IMR-90 (cell line): ENCODE measurements at regions not wholly inside any gene's neighbourhood (a gene's known extent, or its start where the extent isn't known, plus 50 kb on each side); places are given as distances from the start of the nearest gene placed in this dataset.

Experiments
- ATAC-seq: fragments of 200-7000 bp; cut with Tn5 transposase; 2 replicates; pipeline ENCODE4 v1.9.1; 2020; ENCODE audit warnings: low read depth, mild to moderate bottlenecking, moderate library complexity
- BruUV-seq: library from RNA; stranded (reverse); fragments of 400-500 nt; replicated peaks from 2 replicates; lab custom pipeline; 2021; lab: Mats Ljungman, UMichigan
- CTCF ChIA-PET: fragments of 300-600 bp; formaldehyde crosslinking; extraction: SDS; loops from one replicate; lab custom pipeline; 2021; ENCODE audit warnings: antibody characterized with exemption; lab: Yijun Ruan, JAX
- POLR2A ChIA-PET: fragments of 300-600 bp; sonication (Branson Sonifier 250); formaldehyde crosslinking; loops from one replicate; lab custom pipeline; 2022; ENCODE audit warnings: antibody characterized with exemption; ENCODE audit not compliant: unreplicated experiment; lab: Charles Lee
- DNase-seq: peaks from one replicate; pipeline ENCODE4 v3.0.0; 2013
- H2AFZ ChIP-seq: replicated peaks from 2 replicates; pipeline ENCODE3; 2013; ENCODE audit warnings: low read length, mild to moderate bottlenecking; ENCODE audit not compliant: poor library complexity
- H2AK5ac ChIP-seq: 2 replicates; pipeline ENCODE4 v1.6.1; 2013; ENCODE audit warnings: low read depth, low read length, inconsistent platforms
- H2AK9ac ChIP-seq: replicated peaks from 2 replicates; pipeline ENCODE3; 2013; ENCODE audit warnings: mild to moderate bottlenecking, low read depth, low read length, moderate library complexity; ENCODE audit not compliant: poor library complexity
- H2BK120ac ChIP-seq: 2 replicates; pipeline ENCODE4 v1.6.1; 2013; ENCODE audit warnings: low read depth, low read length, inconsistent platforms
- H2BK15ac ChIP-seq: 3 replicates; pipeline ENCODE4 v1.6.1; 2013; ENCODE audit warnings: low read depth, low read length, inconsistent platforms
- H2BK20ac ChIP-seq: 2 replicates; pipeline ENCODE4 v1.6.1; 2013; ENCODE audit warnings: low read depth, mild to moderate bottlenecking, inconsistent platforms, low read length, moderate library complexity
- H2BK5ac ChIP-seq: 2 replicates; pipeline ENCODE4 v1.6.1; 2013; ENCODE audit warnings: mild to moderate bottlenecking, low read depth, low read length, inconsistent platforms; ENCODE audit not compliant: poor library complexity, severe bottlenecking
- H3K14ac ChIP-seq: replicated peaks from 2 replicates; pipeline ENCODE4 v1.6.1; 2013; ENCODE audit warnings: low read depth, low read length, inconsistent platforms
- H3K18ac ChIP-seq: 2 replicates; pipeline ENCODE4 v1.6.1; 2013; ENCODE audit warnings: low read depth, low read length, control low read depth
- H3K23ac ChIP-seq: 2 replicates; pipeline ENCODE4 v1.6.1; 2013; ENCODE audit warnings: low read depth, low read length, inconsistent platforms
- H3K27ac ChIP-seq: 2 replicates; pipeline ENCODE4 v1.5.1; 2013; ENCODE audit warnings: mild to moderate bottlenecking, control low read depth, low read length; ENCODE audit not compliant: insufficient read depth
- H3K27me3 ChIP-seq: 2 replicates; pipeline ENCODE4 v1.6.1; 2013; ENCODE audit warnings: low read length; ENCODE audit not compliant: control insufficient read depth, insufficient read depth
- H3K36me3 ChIP-seq: 2 replicates; pipeline ENCODE4 v1.6.1; 2013; ENCODE audit warnings: low read length, mixed read lengths; ENCODE audit not compliant: control insufficient read depth, insufficient read depth
- H3K4ac ChIP-seq: 2 replicates; pipeline ENCODE4 v1.6.1; 2013; ENCODE audit warnings: low read depth, low read length, inconsistent platforms
- H3K4me1 ChIP-seq: 2 replicates; pipeline ENCODE4 v1.6.1; 2013; ENCODE audit warnings: low read length, mixed read lengths; ENCODE audit not compliant: control insufficient read depth, insufficient read depth
- H3K4me2 ChIP-seq: 2 replicates; pipeline ENCODE4 v1.6.1; 2013; ENCODE audit warnings: low read depth, mild to moderate bottlenecking, control low read depth, low read length, moderate library complexity
- H3K4me3 ChIP-seq: 2 replicates; pipeline ENCODE4 v1.5.1; 2013; ENCODE audit warnings: low read depth, mild to moderate bottlenecking, control low read depth, low read length, moderate library complexity; ENCODE audit not compliant: insufficient read depth
- H3K56ac ChIP-seq: 2 replicates; pipeline ENCODE4 v1.6.1; 2013; ENCODE audit warnings: low read length, inconsistent platforms; ENCODE audit not compliant: insufficient read depth; ENCODE audit errors: extremely low read depth
- H3K79me1 ChIP-seq, 2 experiments: 2 replicates each; pipeline ENCODE4 v1.6.1; 2013; ENCODE audit warnings: low read length in 2 of 2, inconsistent platforms in 1 of 2, low read depth in 1 of 2
- H3K9ac ChIP-seq: 2 replicates; pipeline ENCODE4 v1.6.1; 2013; ENCODE audit warnings: low read depth, low read length, control low read depth
- H3K9me1 ChIP-seq: 2 replicates; pipeline ENCODE4 v1.6.1; 2013; ENCODE audit warnings: low read length, inconsistent platforms; ENCODE audit not compliant: insufficient read depth
- H3K9me3 ChIP-seq: 2 replicates; pipeline ENCODE4 v1.6.1; 2013; ENCODE audit warnings: low read length; ENCODE audit not compliant: control insufficient read depth, insufficient read depth
- H4K20me1 ChIP-seq: 2 replicates; pipeline ENCODE4 v1.6.1; 2013; ENCODE audit warnings: low read length, inconsistent platforms; ENCODE audit not compliant: insufficient read depth
- H4K5ac ChIP-seq: 2 replicates; pipeline ENCODE4 v1.6.1; 2013; ENCODE audit warnings: mild to moderate bottlenecking, low read depth, low read length, control low read depth
- H4K8ac ChIP-seq, 2 experiments: 2 replicates each; pipeline ENCODE4 v1.6.1; 2013; ENCODE audit warnings: low read depth in 2 of 2, low read length in 2 of 2, control low read depth in 1 of 2, inconsistent platforms in 1 of 2
- H4K91ac ChIP-seq: 2 replicates; pipeline ENCODE4 v1.6.1; 2013; ENCODE audit warnings: low read depth, low read length, inconsistent platforms; ENCODE audit not compliant: insufficient read depth
- CEBPB ChIP-seq: IDR thresholded peaks from 2 replicates; pipeline ENCODE4 v1.6.1; 2012; ENCODE audit warnings: low read depth, low read length, improper control_type of control experiment
- CHD1 ChIP-seq: IDR thresholded peaks from 2 replicates; pipeline ENCODE4 v1.6.1; 2012; ENCODE audit warnings: low read depth, low read length, improper control_type of control experiment
- CTCF ChIP-seq: conservative IDR thresholded peaks from 2 replicates; pipeline ENCODE4 v1.5.1; 2012; ENCODE audit warnings: mild to moderate bottlenecking, low read depth, low read length, improper control_type of control experiment
- ELK1 ChIP-seq: fragments of 150-350 bp; IDR thresholded peaks from 2 replicates; pipeline ENCODE4 v1.6.1; 2016; ENCODE audit warnings: low read depth, mild to moderate bottlenecking, low read length, moderate library complexity, borderline replicate concordance
- FOS ChIP-seq: fragments of 150-350 bp; IDR thresholded peaks from 2 replicates; pipeline ENCODE4 v1.6.1; 2016; ENCODE audit warnings: low read depth, low read length
- MAFK ChIP-seq: IDR thresholded peaks from 2 replicates; pipeline ENCODE4 v1.6.1; 2012; ENCODE audit warnings: low read depth, low read length, improper control_type of control experiment
- MXI1 ChIP-seq: IDR thresholded peaks from 2 replicates; pipeline ENCODE4 v1.6.1; 2012; ENCODE audit warnings: low read depth, mild to moderate bottlenecking, low read length, moderate library complexity, borderline replicate concordance
- NFE2L2 ChIP-seq: fragments of 150-350 bp; IDR thresholded peaks from 2 replicates; pipeline ENCODE4 v1.6.1; 2016; ENCODE audit warnings: low read depth, mild to moderate bottlenecking, low read length
- RAD21 ChIP-seq: IDR thresholded peaks from 2 replicates; pipeline ENCODE4 v1.6.1; 2012; ENCODE audit warnings: low read length, improper control_type of control experiment
- RFX5 ChIP-seq: IDR thresholded peaks from 2 replicates; pipeline ENCODE4 v1.8.0; 2012; ENCODE audit warnings: low read depth, mild to moderate bottlenecking, low read length, moderate library complexity
- SMC3 ChIP-seq: fragments of 150-350 bp; IDR thresholded peaks from 2 replicates; pipeline ENCODE4 v1.6.1; 2016; ENCODE audit warnings: low read depth, mild to moderate bottlenecking, antibody characterized with exemption, low read length, moderate library complexity
- USF2 ChIP-seq: fragments of 150-350 bp; IDR thresholded peaks from 2 replicates; pipeline ENCODE4 v1.6.1; 2017; ENCODE audit warnings: mild to moderate bottlenecking, antibody characterized with exemption, low read length, low read depth
- WGBS, 2 experiments: methylation state at CpG; one replicate each; pipeline versions ENCODE4 v1.1.5 to v1.1.7; 2013; ENCODE audit warnings: missing lambda C conversion rate in 2 of 2; ENCODE audit not compliant: insufficient read length in 1 of 2; ENCODE audit errors: extremely low coverage in 2 of 2; 5-methylcytosine and 5-hydroxymethylcytosine counted together
- dilution Hi-C: fragments of 300-500 bp; cut with HindIII; formaldehyde crosslinking; loops from one replicate; pipeline ENCODE4 v1.14.3; 2018; ENCODE audit warnings: low sequenced_read_pairs; ENCODE audit not compliant: unreplicated experiment
- in situ Hi-C: fragments of 300-500 bp; cut with MboI; formaldehyde crosslinking; loops from 3 replicates; pipeline ENCODE4 v1.14.3; 2019; ENCODE audit warnings: low sequenced_read_pairs, inconsistent platforms, mixed read lengths
- intact Hi-C: fragments of 100-400 bp; cut with micrococcal nuclease; formaldehyde crosslinking; loops from 2 replicates; pipeline ENCODE4 v1.10.0; 2022

GRCh38 chr12:60710246-60710645, 1114.4 kb downstream of the SLC16A7 start:
- TF ChIP-seq CHD1 = no peak
- TF ChIP-seq RAD21 = no peak
- no peak for TF ChIP-seq CEBPB
- no peak for TF ChIP-seq MAFK
- no peak for TF ChIP-seq CTCF
- no peak for TF ChIP-seq NFE2L2
- no peak for TF ChIP-seq RFX5
- no peak for TF ChIP-seq ELK1
- no peak for TF ChIP-seq FOS
- TF ChIP-seq USF2 = no peak
- no peak for TF ChIP-seq SMC3
- TF ChIP-seq MXI1 = no peak
- H4K91ac ChIP-seq = no peak overlapping the region
- POLR2A ChIA-PET = no interaction called here

More at GRCh38 chr12:60710246-60710645, 1114.4 kb downstream of the SLC16A7 start:
- Histone ChIP-seq H4K8ac (no peak overlapping the region), H3K4me3 (no peak overlapping the region), H3K4me2 (no peak overlapping the region), H3K4ac (no peak overlapping the region), H4K5ac (no peak overlapping the region), H3K79me1 (no peaks in the 10 kb centered on the region), H2AK9ac (no peak overlapping the region), H3K27me3 (no peaks in the 10 kb centered on the region), H3K14ac (no peak overlapping the region), H2BK15ac (no peak overlapping the region), H2AFZ (no peak overlapping the region), H2BK120ac (no peak overlapping the region), H3K9me1 (no peaks in the 10 kb centered on the region), H3K4me1 (no peaks in the 10 kb centered on the region), H3K18ac (no peak overlapping the region), H2BK20ac (no peak overlapping the region), H3K56ac (no peak overlapping the region), H3K36me3 (no peaks in the 10 kb centered on the region), H3K27ac (no peak overlapping the region), H2BK5ac (no peak overlapping the region), H2AK5ac (no peak overlapping the region), H4K20me1 (no peaks in the 10 kb centered on the region), H3K9me3 (no peaks in the 10 kb centered on the region; the same call in 1 of the 2 replicates), H3K9ac (no peak overlapping the region), H3K23ac (no peak overlapping the region)
- no TSS peak for BruUV-seq
- no CpG with 5 or more reads among the region's 1 CpG for WGBS, 2 experiments
- intact Hi-C loops (no loop called here), in situ Hi-C loops (no loop called here), dilution Hi-C loops (no loop called here)
- DNase-seq (no peak), ATAC-seq (no peak)
- CTCF ChIA-PET = no interaction called here
